ENCODE measurements at regions not wholly inside any gene's neighbourhood (a gene's known extent, or its start where the extent isn't known, plus 50 kb on each side); places are given as distances from the start of the nearest gene placed in this dataset.

DNA sequence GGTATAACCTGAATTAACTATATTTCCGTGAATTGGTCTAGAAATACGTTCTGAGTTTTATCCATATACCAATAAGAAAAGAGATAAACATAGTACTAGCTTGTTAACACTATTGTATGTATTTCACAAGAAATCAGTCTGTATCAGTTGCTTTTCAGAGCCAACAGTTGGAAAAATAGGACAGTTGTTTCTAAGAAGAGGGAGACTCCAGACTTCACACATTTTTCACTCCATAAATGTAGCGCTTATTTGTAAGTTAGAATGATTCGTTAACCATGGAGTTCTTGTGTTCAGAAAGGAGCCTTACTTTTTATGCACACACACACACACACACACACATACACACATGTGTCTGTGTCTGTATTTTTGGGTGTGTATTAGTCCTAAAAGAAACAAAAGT lies 376.7 kb upstream of the SMIM31 start:
- no peak for DNase-seq
- 83 to 85% methylated on average over 4 of the region's 4 CpGs for WGBS, 2 donors

GRCh38 chr4:164378361-164378760 lies 375.6 kb upstream of the SMIM31 start:
- whole genome bisulfite sequencing, 2 donors: 62 to 96% methylated on average over 5 of the region's 5 CpGs

More for the DNA sequence above, 376.7 kb upstream of the SMIM31 start:
- Histone ChIP-seq H3K27me3 (no peaks in the 10 kb centered on the region), H3K4me3 (no peak overlapping the region), H3K27ac (no peak overlapping the region), H3K9me3 (no peaks in the 10 kb centered on the region), H3K4me1 (no peaks in the 10 kb centered on the region), H3K36me3 (ENCODE audit: low read depth, missing control alignments) (no peaks in the 10 kb centered on the region)
- intact Hi-C loops (cut with DNase I; ENCODE audit: low total_unique reads): no loop called here
- no peak for TF ChIP-seq POLR2A (IDR thresholded peaks at IDR 0.05)
- TF ChIP-seq, protein P1, sequence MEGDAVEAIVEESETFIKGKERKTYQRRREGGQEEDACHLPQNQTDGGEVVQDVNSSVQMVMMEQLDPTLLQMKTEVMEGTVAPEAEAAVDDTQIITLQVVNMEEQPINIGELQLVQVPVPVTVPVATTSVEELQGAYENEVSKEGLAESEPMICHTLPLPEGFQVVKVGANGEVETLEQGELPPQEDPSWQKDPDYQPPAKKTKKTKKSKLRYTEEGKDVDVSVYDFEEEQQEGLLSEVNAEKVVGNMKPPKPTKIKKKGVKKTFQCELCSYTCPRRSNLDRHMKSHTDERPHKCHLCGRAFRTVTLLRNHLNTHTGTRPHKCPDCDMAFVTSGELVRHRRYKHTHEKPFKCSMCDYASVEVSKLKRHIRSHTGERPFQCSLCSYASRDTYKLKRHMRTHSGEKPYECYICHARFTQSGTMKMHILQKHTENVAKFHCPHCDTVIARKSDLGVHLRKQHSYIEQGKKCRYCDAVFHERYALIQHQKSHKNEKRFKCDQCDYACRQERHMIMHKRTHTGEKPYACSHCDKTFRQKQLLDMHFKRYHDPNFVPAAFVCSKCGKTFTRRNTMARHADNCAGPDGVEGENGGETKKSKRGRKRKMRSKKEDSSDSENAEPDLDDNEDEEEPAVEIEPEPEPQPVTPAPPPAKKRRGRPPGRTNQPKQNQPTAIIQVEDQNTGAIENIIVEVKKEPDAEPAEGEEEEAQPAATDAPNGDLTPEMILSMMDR (IDR thresholded peaks at IDR 0.05): no peak

DNA sequence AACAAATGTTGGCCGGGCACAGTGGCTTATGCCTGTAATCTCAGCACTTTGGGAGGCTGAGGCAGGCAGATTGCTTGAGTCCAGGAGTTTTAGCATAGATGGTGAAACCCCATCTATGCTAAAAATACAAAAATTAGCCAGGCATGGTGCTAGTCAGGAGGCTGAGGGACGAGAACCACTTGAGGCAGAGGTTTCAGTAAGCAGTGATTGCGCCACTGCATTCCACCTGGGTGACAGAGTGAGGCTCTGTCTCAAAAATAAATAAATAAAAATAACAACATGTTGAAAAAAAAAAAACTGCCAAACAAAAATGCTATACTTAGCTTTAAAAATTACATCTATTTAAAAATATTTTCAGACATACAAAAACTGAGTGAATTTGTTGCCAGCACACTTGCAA lies 374.2 kb upstream of the SMIM31 start:
- Histone ChIP-seq H3K27ac (no peak overlapping the region), H3K4me1 (no peaks in the 10 kb centered on the region), H3K27me3 (no peaks in the 10 kb centered on the region), H3K36me3 (ENCODE audit: low read depth, missing control alignments) (no peaks in the 10 kb centered on the region), H3K9me3 (no peaks in the 10 kb centered on the region), H3K4me3 (no peak overlapping the region)
- TF ChIP-seq, protein P1 (IDR thresholded peaks at IDR 0.05): no peak
- TF ChIP-seq POLR2A (IDR thresholded peaks at IDR 0.05): no peak
- DNase-seq: no peak
- WGBS, 2 donors: 89 to 91% methylated on average over 3 of the region's 3 CpGs
- intact Hi-C loops (cut with DNase I; ENCODE audit: low total_unique reads): no loop called here

More at GRCh38 chr4:164378361-164378760, 375.6 kb upstream of the SMIM31 start:
- intact Hi-C loops (cut with DNase I; ENCODE audit: low total_unique reads): no loop called here
- Histone ChIP-seq H3K27me3 (no peaks in the 10 kb centered on the region), H3K4me1 (no peaks in the 10 kb centered on the region), H3K9me3 (no peaks in the 10 kb centered on the region), H3K36me3 (ENCODE audit: low read depth, missing control alignments) (no peaks in the 10 kb centered on the region), H3K4me3 (no peak overlapping the region), H3K27ac (no peak overlapping the region)
- DNase-seq: no peak
- no peak for TF ChIP-seq POLR2A (IDR thresholded peaks at IDR 0.05)
- TF ChIP-seq, protein P1 (IDR thresholded peaks at IDR 0.05): no peak

DNA sequence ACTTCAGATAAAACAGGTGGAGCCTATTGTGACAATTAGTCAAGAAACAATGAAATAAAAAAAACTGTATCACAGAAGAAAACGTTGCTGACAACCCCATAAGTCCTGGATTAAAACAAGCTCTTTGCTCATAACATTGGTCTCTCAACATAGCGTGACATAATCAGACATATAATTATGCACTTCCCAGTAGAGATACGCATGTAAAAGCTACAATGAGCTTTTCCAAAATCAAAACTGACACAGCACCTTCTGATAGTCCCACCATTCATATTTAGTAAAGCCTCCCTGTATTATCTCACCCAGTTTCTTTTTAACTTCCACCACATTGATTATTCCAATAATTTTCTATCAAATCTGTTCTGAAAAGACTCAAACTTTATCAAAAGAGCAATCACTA lies 372.1 kb upstream of the SMIM31 start:
- DNase-seq: no peak
- intact Hi-C loops (cut with DNase I; ENCODE audit: low total_unique reads): no loop called here
- no peaks in the 10 kb centered on the region for H3K27me3 ChIP-seq
- no peaks in the 10 kb centered on the region for H3K4me1 ChIP-seq
- H3K9me3 ChIP-seq: no peaks in the 10 kb centered on the region
- H3K27ac ChIP-seq: no peak overlapping the region
- no peak for TF ChIP-seq POLR2A (IDR thresholded peaks at IDR 0.05)
- TF ChIP-seq, protein P1 (IDR thresholded peaks at IDR 0.05): no peak
- no peak overlapping the region for H3K4me3 ChIP-seq
- WGBS, 2 donors: 64 to 73% methylated on average over 3 of the region's 3 CpGs
- H3K36me3 ChIP-seq (ENCODE audit: low read depth, missing control alignments): no peaks in the 10 kb centered on the region

GRCh38 chr4:164383058-164383357 lies 370.9 kb upstream of the SMIM31 start:
- H3K36me3 ChIP-seq (ENCODE audit: low read depth, missing control alignments): no peaks in the 10 kb centered on the region
- no peaks in the 10 kb centered on the region for H3K4me1 ChIP-seq
- no peaks in the 10 kb centered on the region for H3K9me3 ChIP-seq
- DNase-seq: no peak
- peak overlapping the region; percentile 34 to 51 for H3K4me3 ChIP-seq
- 1% methylated on average over 10 to 15 of the region's 15 CpGs for WGBS, 2 donors
- H3K27ac ChIP-seq: no peak overlapping the region
- H3K27me3 ChIP-seq: no peaks in the 10 kb centered on the region
- intact Hi-C loops (cut with DNase I; ENCODE audit: low total_unique reads): no loop called here
- no peak for TF ChIP-seq POLR2A (IDR thresholded peaks at IDR 0.05)
- TF ChIP-seq, protein P1 (IDR thresholded peaks at IDR 0.05): no peak
